ENCODE measurements at regions not wholly inside any gene's neighbourhood (a gene's known extent, or its start where the extent isn't known, plus 50 kb on each side); places are given as distances from the start of the nearest gene placed in this dataset.

DNA sequence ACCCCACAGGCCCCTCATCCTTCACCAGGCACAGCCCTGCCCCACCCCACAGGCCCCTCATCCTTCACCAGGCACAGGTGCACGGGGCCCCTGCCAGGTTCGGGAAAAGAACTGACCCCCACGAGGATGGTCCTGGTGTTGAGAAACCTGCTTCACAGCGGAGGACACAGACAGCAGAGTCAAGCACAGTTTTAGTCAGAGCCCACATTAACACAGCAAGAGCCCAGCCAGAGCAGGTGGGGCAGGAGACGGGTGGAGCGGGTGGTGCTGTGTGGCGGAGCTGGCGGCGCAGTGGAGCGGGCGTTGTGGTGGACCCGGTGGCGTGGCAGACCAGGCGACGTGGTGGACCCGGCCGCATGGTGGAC, 1085.5 kb downstream of the BRD1 start:
- Mint-ChIP-seq H3K27me3 (ENCODE audit: low read depth) (peaks cover 8% of the 10 kb centered on the region), H3K9me3 (no peaks in the 10 kb centered on the region), H3K36me3 (ENCODE audit: low read depth) (no peaks in the 10 kb centered on the region), H3K4me1 (no peaks in the 10 kb centered on the region), H3K4me3 (no peak overlapping the region), H3K27ac (no peak overlapping the region)
- TF ChIP-seq, protein P1, sequence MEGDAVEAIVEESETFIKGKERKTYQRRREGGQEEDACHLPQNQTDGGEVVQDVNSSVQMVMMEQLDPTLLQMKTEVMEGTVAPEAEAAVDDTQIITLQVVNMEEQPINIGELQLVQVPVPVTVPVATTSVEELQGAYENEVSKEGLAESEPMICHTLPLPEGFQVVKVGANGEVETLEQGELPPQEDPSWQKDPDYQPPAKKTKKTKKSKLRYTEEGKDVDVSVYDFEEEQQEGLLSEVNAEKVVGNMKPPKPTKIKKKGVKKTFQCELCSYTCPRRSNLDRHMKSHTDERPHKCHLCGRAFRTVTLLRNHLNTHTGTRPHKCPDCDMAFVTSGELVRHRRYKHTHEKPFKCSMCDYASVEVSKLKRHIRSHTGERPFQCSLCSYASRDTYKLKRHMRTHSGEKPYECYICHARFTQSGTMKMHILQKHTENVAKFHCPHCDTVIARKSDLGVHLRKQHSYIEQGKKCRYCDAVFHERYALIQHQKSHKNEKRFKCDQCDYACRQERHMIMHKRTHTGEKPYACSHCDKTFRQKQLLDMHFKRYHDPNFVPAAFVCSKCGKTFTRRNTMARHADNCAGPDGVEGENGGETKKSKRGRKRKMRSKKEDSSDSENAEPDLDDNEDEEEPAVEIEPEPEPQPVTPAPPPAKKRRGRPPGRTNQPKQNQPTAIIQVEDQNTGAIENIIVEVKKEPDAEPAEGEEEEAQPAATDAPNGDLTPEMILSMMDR (IDR thresholded peaks at IDR 0.05; ENCODE audit: unreplicated experiment in 3 of 3): no peak

- H3K4me3 Mint-ChIP-seq: no peak overlapping the region
Observed at GRCh38 chr22:48741540-48741939, 1086.1 kb downstream of the BRD1 start.

GRCh38 chr22:48740731-48741405, 1086.8 kb downstream of the BRD1 start:
- no peaks in the 10 kb centered on the region for H3K4me1 Mint-ChIP-seq
- no peaks in the 10 kb centered on the region for H3K36me3 Mint-ChIP-seq (ENCODE audit: low read depth)
- H3K9me3 Mint-ChIP-seq: no peaks in the 10 kb centered on the region
- TF ChIP-seq, protein P1 (IDR thresholded peaks at IDR 0.05; ENCODE audit: unreplicated experiment in 3 of 3): no peak
- H3K4me3 Mint-ChIP-seq: no peak overlapping the region
- no peak overlapping the region for H3K27ac Mint-ChIP-seq
- peaks cover 8% of the 10 kb centered on the region for H3K27me3 Mint-ChIP-seq (ENCODE audit: low read depth)

More at GRCh38 chr22:48741540-48741939, 1086.1 kb downstream of the BRD1 start:
- peaks cover 8% of the 10 kb centered on the region for H3K27me3 Mint-ChIP-seq (ENCODE audit: low read depth)
- H3K36me3 Mint-ChIP-seq (ENCODE audit: low read depth): no peaks in the 10 kb centered on the region
- no peaks in the 10 kb centered on the region for H3K9me3 Mint-ChIP-seq
- H3K4me1 Mint-ChIP-seq: no peaks in the 10 kb centered on the region
- no peak overlapping the region for H3K27ac Mint-ChIP-seq
- TF ChIP-seq, protein P1 (IDR thresholded peaks at IDR 0.05; ENCODE audit: unreplicated experiment in 3 of 3): no peak

DNA sequence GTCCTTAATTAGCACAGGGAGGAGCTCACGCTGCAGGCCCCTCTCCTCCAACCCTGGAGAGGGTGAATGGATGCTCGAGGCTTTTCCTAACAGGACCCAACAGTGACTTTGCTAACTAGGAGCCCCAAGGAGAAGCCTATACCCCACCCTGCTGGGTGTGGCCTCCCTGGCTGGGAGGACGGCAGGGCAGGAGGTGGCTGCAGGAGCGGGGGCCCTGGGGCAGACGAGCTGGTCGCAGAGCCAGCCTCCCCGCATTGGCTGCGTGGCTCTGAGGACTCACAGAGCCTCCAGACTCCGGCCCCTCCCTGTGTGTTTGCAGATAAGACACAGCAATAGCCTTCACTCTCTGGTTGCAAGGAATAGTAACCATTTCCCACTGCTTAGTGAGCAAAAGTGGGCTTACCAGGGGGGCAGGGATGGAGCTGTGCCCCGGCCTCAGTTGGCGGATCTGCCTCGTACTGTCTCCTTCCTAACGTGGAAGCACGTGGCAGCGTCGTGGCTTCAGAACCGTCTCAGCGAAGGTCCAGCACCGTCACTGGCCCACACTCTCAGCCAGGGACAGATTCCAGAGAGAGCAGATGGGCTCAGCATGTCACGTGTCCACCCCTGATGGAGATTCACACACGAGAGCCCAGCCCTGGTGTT, 1087.5 kb downstream of the BRD1 start:
- H3K9me3 Mint-ChIP-seq: no peaks in the 10 kb centered on the region
- H3K4me1 Mint-ChIP-seq: no peaks in the 10 kb centered on the region
- H3K27me3 Mint-ChIP-seq (ENCODE audit: low read depth): peaks cover 8% of the 10 kb centered on the region
- TF ChIP-seq, protein P1 (IDR thresholded peaks at IDR 0.05; ENCODE audit: unreplicated experiment in 3 of 3): no peak
- no peaks in the 10 kb centered on the region for H3K36me3 Mint-ChIP-seq (ENCODE audit: low read depth)
- no peak overlapping the region for H3K4me3 Mint-ChIP-seq
- no peak overlapping the region for H3K27ac Mint-ChIP-seq

DNA sequence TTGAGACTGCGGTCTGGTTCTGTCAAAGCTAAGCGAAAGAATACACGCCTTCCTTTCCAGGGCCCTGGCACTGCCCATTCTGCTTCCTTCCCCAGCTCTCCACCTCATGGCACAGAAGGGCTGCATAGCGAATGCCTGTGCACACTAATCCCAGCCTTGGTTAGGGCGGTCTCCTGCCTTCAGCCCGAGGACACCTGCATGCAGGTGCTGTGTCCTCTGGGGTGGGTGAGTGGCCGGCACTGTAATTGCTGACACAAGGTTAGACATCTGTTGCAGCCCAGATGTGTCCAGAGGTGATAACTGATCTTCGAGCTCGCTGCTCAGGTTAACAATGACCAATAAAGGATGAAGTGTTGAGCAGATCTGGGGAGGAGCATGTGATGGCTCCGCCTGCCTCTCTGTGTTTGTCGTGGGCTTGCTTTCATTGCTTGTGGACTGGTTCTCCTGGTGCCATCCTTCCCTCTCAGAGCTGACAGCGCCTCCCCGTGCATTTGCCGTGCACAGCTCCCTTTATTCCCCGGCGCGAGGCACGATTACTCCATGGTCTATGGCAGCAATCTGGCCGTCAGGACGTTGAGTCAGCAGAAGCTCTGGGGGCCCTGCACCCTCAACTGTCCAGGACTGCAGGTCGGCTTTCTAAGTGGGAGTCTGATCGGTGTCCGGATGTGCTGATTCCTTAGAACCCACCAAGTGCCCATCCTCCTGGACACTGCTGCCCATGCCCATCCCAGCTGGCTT, 1088.2 kb downstream of the BRD1 start:
- no peak overlapping the region for H3K4me3 Mint-ChIP-seq
- no peaks in the 10 kb centered on the region for H3K36me3 Mint-ChIP-seq (ENCODE audit: low read depth)
- H3K27me3 Mint-ChIP-seq (ENCODE audit: low read depth): peaks cover 8% of the 10 kb centered on the region
- no peak overlapping the region for H3K27ac Mint-ChIP-seq
- H3K4me1 Mint-ChIP-seq: no peaks in the 10 kb centered on the region
- TF ChIP-seq, protein P1 (IDR thresholded peaks at IDR 0.05; ENCODE audit: unreplicated experiment in 3 of 3): no peak
- H3K9me3 Mint-ChIP-seq: no peaks in the 10 kb centered on the region

Data from nephron (organoid).